ENCODE measurements at regions not wholly inside any gene's neighbourhood (a gene's known extent, or its start where the extent isn't known, plus 50 kb on each side); places are given as distances from the start of the nearest gene placed in this dataset.

DNA sequence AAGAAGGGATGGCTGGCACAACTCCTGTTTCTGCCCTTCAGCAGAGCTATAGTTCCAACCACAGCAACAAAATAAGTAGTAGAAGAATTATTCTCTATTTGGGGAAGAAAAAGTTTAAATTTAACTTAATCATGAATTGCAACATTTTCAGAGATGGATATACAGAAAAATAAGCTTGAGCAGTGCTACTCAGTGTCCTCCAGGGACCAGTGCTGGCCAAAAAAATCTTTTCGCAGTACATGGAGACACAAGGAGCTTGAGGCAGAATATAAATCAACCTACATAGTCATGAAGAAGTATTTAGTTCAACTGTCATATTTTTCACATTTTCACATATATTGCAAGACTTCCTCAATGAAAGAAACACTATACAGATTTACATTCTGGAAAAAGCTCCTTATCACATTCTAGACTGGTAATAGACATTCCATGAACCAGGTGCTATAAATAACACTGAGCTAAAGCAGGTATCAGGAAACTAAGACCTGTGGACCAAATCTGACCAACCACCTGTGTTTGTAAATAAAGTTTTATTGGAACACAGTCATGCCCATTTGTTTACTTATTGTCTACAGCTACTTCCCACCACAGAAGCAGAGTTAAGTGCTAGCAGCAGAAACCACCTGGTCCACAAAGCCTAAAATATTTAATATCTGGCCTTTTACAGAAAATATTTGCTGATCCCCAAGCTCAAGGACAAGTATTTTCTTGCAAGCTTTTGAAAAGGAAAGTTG, 101.9 kb downstream of the RGS21 start:
- 75 to 86% methylated on average over 1 of the region's 1 CpG for WGBS, 2 donors (ENCODE audit: low coverage in 1 of 2)
- TF ChIP-seq CTCF (IDR thresholded peaks at IDR 0.05) (no peak), POLR2AphosphoS5 (IDR thresholded peaks at IDR 0.05) (no peak), POLR2A (IDR thresholded peaks at IDR 0.05) (no peak), EP300 (IDR thresholded peaks at IDR 0.05) (no peak)
- H3K27me3 ChIP-seq: no peaks in the 10 kb centered on the region
- no peak overlapping the region for H3K27ac ChIP-seq
- no peaks in the 10 kb centered on the region for H3K36me3 ChIP-seq
- H3K4me1 ChIP-seq: no peaks in the 10 kb centered on the region
- no peak overlapping the region for H3K4me3 ChIP-seq
- ATAC-seq: no peak
- H3K9me3 ChIP-seq: no peaks in the 10 kb centered on the region

DNA sequence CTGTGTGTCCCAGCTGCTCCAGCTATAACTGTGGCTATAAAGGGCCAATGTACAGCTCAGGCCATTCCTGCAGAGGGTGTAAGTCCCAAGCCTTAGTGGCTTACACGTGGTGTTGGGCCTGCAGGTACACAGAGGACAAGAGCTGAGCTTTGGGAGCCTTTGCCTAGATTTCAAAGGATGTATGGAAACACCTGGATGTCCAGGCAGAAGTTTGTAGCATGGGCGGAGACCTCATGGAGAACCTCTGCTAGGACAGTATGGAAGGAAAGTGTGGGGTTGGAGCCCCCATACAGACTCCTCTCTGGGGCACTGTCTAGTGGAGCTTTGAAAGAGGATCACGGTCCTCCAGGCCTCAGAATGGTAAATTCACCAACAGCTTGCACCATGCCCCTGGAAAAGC, 113.9 kb downstream of the RGS21 start:
- no peaks in the 10 kb centered on the region for H3K36me3 ChIP-seq
- TF ChIP-seq POLR2AphosphoS5 (IDR thresholded peaks at IDR 0.05) (no peak), POLR2A (IDR thresholded peaks at IDR 0.05) (no peak), CTCF (IDR thresholded peaks at IDR 0.05) (no peak), EP300 (IDR thresholded peaks at IDR 0.05) (no peak)
- H3K27ac ChIP-seq: no peak overlapping the region
- no peaks in the 10 kb centered on the region for H3K4me1 ChIP-seq
- H3K27me3 ChIP-seq: no peaks in the 10 kb centered on the region
- 100% methylated on average over 1 of the region's 3 CpGs; no CpG with 5 or more reads in 1 of the 2 donors for WGBS, 2 donors (ENCODE audit: low coverage in 1 of 2)
- no peak for ATAC-seq
- no peaks in the 10 kb centered on the region for H3K9me3 ChIP-seq
- no peak overlapping the region for H3K4me3 ChIP-seq

- WGBS, 2 donors (ENCODE audit: low coverage in 1 of 2): 83 to 87% methylated on average over 2 to 4 of the region's 4 CpGs
- Histone ChIP-seq H3K9me3 (no peaks in the 10 kb centered on the region), H3K4me3 (no peak overlapping the region), H3K4me1 (no peaks in the 10 kb centered on the region), H3K27ac (no peak overlapping the region), H3K27me3 (no peaks in the 10 kb centered on the region), H3K36me3 (no peaks in the 10 kb centered on the region)
- no peak for ATAC-seq
- no peak for TF ChIP-seq POLR2A (IDR thresholded peaks at IDR 0.05)
- TF ChIP-seq POLR2AphosphoS5 (IDR thresholded peaks at IDR 0.05): no peak
- no peak for TF ChIP-seq CTCF (IDR thresholded peaks at IDR 0.05)
- no peak for TF ChIP-seq EP300 (IDR thresholded peaks at IDR 0.05)
Measured at GRCh38 chr1:192435704-192436103, 118.9 kb downstream of the RGS21 start.

DNA sequence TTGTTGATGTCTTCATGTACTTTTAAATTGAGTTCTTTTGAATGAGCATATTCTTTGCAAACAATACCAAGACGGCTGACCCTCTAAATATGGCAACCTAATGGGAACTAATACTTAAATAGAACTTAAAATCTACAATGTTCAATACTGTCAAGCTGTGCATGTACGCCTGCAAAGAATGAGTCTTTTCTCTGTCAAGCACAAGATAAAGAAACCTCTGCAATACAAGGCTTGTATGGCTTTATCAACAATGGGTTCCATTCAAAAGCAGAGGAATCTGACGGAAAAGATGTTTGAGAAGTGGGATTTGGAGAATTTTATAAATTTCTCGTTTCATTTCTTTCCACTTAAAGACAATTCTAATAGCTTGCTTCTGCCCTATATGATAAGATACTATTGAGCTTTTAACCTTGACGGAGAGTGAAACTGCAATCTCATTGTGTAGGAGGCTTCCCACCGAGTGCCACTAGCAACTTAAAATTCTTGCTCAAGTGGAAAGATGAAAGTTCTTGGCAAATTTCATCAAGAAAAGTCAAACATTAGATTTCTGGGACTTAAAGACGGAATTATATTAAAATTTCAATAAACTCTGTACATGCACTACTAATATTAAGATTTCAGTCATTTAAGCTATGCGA, 119.8 kb downstream of the RGS21 start:
- 80 to 85% methylated on average over 7 to 8 of the region's 8 CpGs for WGBS, 2 donors (ENCODE audit: low coverage in 1 of 2)
- Histone ChIP-seq H3K36me3 (no peaks in the 10 kb centered on the region), H3K27ac (no peak overlapping the region), H3K9me3 (no peaks in the 10 kb centered on the region), H3K4me3 (no peak overlapping the region), H3K4me1 (no peaks in the 10 kb centered on the region), H3K27me3 (no peaks in the 10 kb centered on the region)
- ATAC-seq: no peak
- TF ChIP-seq POLR2A (IDR thresholded peaks at IDR 0.05): no peak

DNA sequence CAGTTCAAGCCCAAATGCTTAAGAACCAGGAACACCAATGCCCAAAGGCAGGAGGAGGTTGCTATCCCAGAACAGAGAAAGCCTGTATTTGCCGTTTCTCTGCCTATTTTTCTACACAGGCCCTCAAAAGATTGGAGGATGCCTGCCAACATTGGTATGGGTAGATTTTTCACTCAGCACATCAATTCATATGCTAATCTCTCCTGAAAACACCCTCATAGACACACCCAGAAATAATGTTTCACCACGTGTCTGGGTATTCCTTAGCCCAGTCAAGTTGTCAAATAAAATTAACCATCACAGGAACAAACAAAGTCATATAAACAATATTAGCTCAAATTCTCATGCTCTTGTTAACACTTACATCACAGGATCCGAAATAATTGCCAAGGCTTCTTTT, 121.9 kb downstream of the RGS21 start:
- Histone ChIP-seq H3K27me3 (no peaks in the 10 kb centered on the region), H3K4me3 (no peak overlapping the region), H3K36me3 (no peaks in the 10 kb centered on the region), H3K4me1 (no peaks in the 10 kb centered on the region), H3K27ac (no peak overlapping the region), H3K9me3 (no peaks in the 10 kb centered on the region)
- WGBS, 2 donors (ENCODE audit: low coverage in 1 of 2): 57 to 68% methylated on average over 2 to 3 of the region's 3 CpGs
- no peak for ATAC-seq
- no peak for TF ChIP-seq EP300 (IDR thresholded peaks at IDR 0.05)
- TF ChIP-seq CTCF (IDR thresholded peaks at IDR 0.05): no peak
- TF ChIP-seq POLR2AphosphoS5 (IDR thresholded peaks at IDR 0.05): no peak
- no peak for TF ChIP-seq POLR2A (IDR thresholded peaks at IDR 0.05)

Data from gastroesophageal sphincter (tissue), 4 donors.